DOHH2 (cell line): ENCODE measurements at regions not wholly inside any gene's neighbourhood (a gene's known extent, or its start where the extent isn't known, plus 50 kb on each side); places are given as distances from the start of the nearest gene placed in this dataset.

Source experiments
- H3F3A ChIP-seq: fragments of 200-600 bp; sonication (generic), shearing (Covaris generic); 2 replicates; pipeline ENCODE4 v1.6.0; 2016; ENCODE audit warnings: antibody characterized with exemption, mild to moderate bottlenecking; ENCODE audit not compliant: control insufficient read depth, insufficient read depth
- H3K27ac ChIP-seq: fragments of 200-600 bp; sonication (generic); 2 replicates; pipeline ENCODE4 v1.5.1; 2014; ENCODE audit warnings: low read depth, mild to moderate bottlenecking, low read length, moderate library complexity
- H3K27me3 ChIP-seq: fragments of 200-600 bp; sonication (generic); 2 replicates; pipeline ENCODE4 v1.6.1; 2014; ENCODE audit warnings: mild to moderate bottlenecking, low read length, mixed read lengths; ENCODE audit not compliant: control insufficient read depth
- H3K36me3 ChIP-seq: fragments of 200-600 bp; sonication (generic); 2 replicates; pipeline ENCODE4 v1.6.1; 2014; ENCODE audit warnings: mild to moderate bottlenecking, low read length, moderate library complexity, mixed read lengths; ENCODE audit not compliant: control insufficient read depth
- H3K4me1 ChIP-seq: fragments of 200-600 bp; sonication (generic); 2 replicates; pipeline ENCODE4 v1.6.1; 2014; ENCODE audit warnings: mild to moderate bottlenecking, low read length, mixed read lengths; ENCODE audit not compliant: control insufficient read depth
- H3K4me2 ChIP-seq: fragments of 200-600 bp; sonication (generic); 2 replicates; pipeline ENCODE4 v1.6.0; 2014; ENCODE audit warnings: mild to moderate bottlenecking, low read length, moderate library complexity
- H3K4me3 ChIP-seq: fragments of 200-600 bp; sonication (generic); 2 replicates; pipeline ENCODE4 v1.5.1; 2014; ENCODE audit warnings: mild to moderate bottlenecking, low read length, mixed read lengths
- H3K79me2 ChIP-seq: fragments of 200-600 bp; sonication (generic); 2 replicates; pipeline ENCODE4 v1.6.1; 2014; ENCODE audit warnings: mild to moderate bottlenecking, low read length, mixed read lengths; ENCODE audit not compliant: control insufficient read depth
- H3K9me2 ChIP-seq: fragments of 200-600 bp; sonication (generic); replicated peaks from 2 replicates; pipeline ENCODE4 v1.6.1; 2014; ENCODE audit warnings: mild to moderate bottlenecking, low read length, mixed read lengths; ENCODE audit not compliant: control insufficient read depth
- H3K9me3 ChIP-seq: fragments of 200-600 bp; sonication (generic); 2 replicates; pipeline ENCODE4 v1.6.1; 2014; ENCODE audit warnings: antibody characterized with exemption, low read length, mixed read lengths; ENCODE audit not compliant: control insufficient read depth, insufficient read depth
- H4K20me1 ChIP-seq: fragments of 200-600 bp; sonication (generic); 2 replicates; pipeline ENCODE4 v1.6.0; 2014; ENCODE audit warnings: low read depth, mild to moderate bottlenecking, antibody characterized with exemption, low read length, moderate library complexity; ENCODE audit not compliant: control insufficient read depth, insufficient read depth
- EZH2phosphoT487 ChIP-seq: fragments of 200-600 bp; sonication (generic); IDR thresholded peaks from 2 replicates; pipeline ENCODE4 v1.6.1; 2017; ENCODE audit warnings: borderline replicate concordance, mild to moderate bottlenecking, antibody characterized with exemption, low read length, moderate library complexity, mixed read lengths
- TF ChIP-seq, protein P1 (sequence below): fragments of 200-600 bp; sonication (generic); IDR thresholded peaks from one replicate; pipeline ENCODE4 v1.5.1; 2014; ENCODE audit warnings: antibody characterized with exemption, mild to moderate bottlenecking, low read depth, low read length; ENCODE audit not compliant: poor library complexity, severe bottlenecking

DNA sequence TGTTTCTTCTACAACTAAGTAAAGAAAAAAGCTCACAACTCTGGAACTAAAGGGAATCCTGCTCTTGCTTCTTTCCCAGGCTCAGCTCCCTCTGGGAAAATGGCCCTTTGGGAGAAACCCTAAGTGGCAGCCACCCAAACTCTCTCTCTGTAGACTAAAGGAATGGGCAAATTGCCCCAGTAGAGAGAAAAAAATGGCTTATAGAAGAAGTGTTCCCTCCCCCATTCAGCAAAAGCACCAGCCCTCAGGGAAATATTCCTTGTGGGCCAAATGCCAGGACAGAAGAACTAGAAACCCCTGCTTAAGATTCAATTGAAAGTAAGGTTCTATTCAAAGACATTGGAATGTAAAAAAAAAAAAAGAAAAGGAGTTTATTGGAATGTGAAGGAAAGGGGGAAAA, 603.7 kb upstream of the ALCAM start:
- H4K20me1 ChIP-seq, result no peaks in the 10 kb centered on the region
- H3K36me3 ChIP-seq, result no peaks in the 10 kb centered on the region
- H3K27ac ChIP-seq, result no peak overlapping the region
- no peak overlapping the region for H3K4me2 ChIP-seq
- no peaks in the 10 kb centered on the region for H3K27me3 ChIP-seq
- no peaks in the 10 kb centered on the region for H3K9me2 ChIP-seq
- TF ChIP-seq EZH2phosphoT487, result no peak
- TF ChIP-seq, protein P1, sequence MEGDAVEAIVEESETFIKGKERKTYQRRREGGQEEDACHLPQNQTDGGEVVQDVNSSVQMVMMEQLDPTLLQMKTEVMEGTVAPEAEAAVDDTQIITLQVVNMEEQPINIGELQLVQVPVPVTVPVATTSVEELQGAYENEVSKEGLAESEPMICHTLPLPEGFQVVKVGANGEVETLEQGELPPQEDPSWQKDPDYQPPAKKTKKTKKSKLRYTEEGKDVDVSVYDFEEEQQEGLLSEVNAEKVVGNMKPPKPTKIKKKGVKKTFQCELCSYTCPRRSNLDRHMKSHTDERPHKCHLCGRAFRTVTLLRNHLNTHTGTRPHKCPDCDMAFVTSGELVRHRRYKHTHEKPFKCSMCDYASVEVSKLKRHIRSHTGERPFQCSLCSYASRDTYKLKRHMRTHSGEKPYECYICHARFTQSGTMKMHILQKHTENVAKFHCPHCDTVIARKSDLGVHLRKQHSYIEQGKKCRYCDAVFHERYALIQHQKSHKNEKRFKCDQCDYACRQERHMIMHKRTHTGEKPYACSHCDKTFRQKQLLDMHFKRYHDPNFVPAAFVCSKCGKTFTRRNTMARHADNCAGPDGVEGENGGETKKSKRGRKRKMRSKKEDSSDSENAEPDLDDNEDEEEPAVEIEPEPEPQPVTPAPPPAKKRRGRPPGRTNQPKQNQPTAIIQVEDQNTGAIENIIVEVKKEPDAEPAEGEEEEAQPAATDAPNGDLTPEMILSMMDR, result no peak
- no peaks in the 10 kb centered on the region for H3K9me3 ChIP-seq
- H3F3A ChIP-seq, result no peaks in the 10 kb centered on the region
- no peak overlapping the region for H3K4me3 ChIP-seq
- no peaks in the 10 kb centered on the region for H3K79me2 ChIP-seq
- H3K4me1 ChIP-seq, result no peaks in the 10 kb centered on the region

DNA sequence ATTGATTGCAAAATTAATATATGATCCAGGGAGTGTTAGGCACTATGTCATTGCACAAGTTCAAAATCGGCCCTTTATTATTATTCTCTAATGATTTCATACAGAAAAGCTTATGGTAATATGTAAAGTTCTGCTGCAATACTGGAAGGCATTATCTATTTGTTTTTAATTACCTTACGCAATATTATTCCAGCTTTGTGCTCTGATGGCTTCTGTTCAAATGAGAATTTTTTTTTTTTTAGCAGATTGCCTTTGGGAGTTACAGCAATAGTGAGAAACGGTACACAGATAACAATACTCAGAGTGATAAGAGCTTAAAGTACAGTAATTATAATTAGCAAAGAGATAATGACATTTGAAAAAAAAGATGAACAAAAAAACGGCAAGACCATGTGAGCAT, 602.2 kb upstream of the ALCAM start:
- no peaks in the 10 kb centered on the region for H3F3A ChIP-seq
- H3K9me2 ChIP-seq, result no peaks in the 10 kb centered on the region
- no peak overlapping the region for H3K4me2 ChIP-seq
- no peaks in the 10 kb centered on the region for H3K36me3 ChIP-seq
- no peaks in the 10 kb centered on the region for H3K79me2 ChIP-seq
- H3K27me3 ChIP-seq, result no peaks in the 10 kb centered on the region
- H3K27ac ChIP-seq, result no peak overlapping the region
- H4K20me1 ChIP-seq, result no peaks in the 10 kb centered on the region
- TF ChIP-seq, protein P1, result no peak
- TF ChIP-seq EZH2phosphoT487, result no peak
- H3K4me3 ChIP-seq, result no peak overlapping the region
- H3K4me1 ChIP-seq, result no peaks in the 10 kb centered on the region
- no peaks in the 10 kb centered on the region for H3K9me3 ChIP-seq

DNA sequence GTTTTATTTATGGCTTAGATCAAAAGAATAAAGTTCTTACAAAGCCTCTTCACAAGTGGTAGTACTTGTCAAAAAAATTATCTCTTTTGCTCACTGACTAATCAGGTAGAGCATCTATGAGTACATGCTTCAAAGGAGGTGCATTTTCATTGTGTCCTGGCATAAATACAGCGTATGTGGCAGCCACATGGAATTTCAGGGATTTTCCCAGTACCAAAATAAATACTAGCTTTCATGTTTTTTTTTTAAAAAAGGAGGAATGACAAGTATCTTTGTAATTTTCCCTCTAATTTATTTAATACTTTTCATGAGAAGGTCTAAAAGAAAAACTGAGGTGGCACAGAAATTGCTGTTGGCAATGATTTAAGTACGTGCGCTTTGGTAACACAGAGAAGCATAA, 597.8 kb upstream of the ALCAM start:
- no peaks in the 10 kb centered on the region for H4K20me1 ChIP-seq
- H3K9me2 ChIP-seq, result no peaks in the 10 kb centered on the region
- H3K4me2 ChIP-seq, result no peak overlapping the region
- no peak overlapping the region for H3K27ac ChIP-seq
- no peak overlapping the region for H3K4me3 ChIP-seq
- TF ChIP-seq, protein P1, result no peak
- no peak for TF ChIP-seq EZH2phosphoT487
- no peaks in the 10 kb centered on the region for H3K9me3 ChIP-seq
- H3K79me2 ChIP-seq, result no peaks in the 10 kb centered on the region
- no peaks in the 10 kb centered on the region for H3F3A ChIP-seq
- no peaks in the 10 kb centered on the region for H3K4me1 ChIP-seq
- H3K36me3 ChIP-seq, result no peaks in the 10 kb centered on the region
- no peaks in the 10 kb centered on the region for H3K27me3 ChIP-seq

DNA sequence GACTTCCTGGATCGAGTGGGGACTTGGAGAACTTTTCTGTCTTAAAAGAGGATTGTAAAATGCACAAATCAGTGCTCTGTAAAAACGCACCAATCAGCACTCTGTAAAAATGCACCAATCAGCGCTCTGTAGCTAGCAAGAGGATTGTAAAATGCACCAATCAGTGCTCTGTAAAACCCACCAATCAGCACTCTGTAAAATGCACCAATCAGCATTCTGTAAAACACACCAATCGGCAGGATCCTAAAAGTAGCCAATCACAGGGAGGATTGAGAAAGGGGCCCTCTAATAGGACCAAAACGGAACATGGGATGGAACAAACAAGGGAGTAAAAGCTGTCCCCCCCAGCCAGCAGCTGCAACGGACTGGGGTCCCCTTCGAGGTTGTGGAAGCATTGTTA, 587.4 kb upstream of the ALCAM start:
- H4K20me1 ChIP-seq, result no peaks in the 10 kb centered on the region
- no peak overlapping the region for H3K27ac ChIP-seq
- H3K9me3 ChIP-seq, result no peaks in the 10 kb centered on the region
- no peak overlapping the region for H3K4me3 ChIP-seq
- no peaks in the 10 kb centered on the region for H3K4me1 ChIP-seq
- no peaks in the 10 kb centered on the region for H3K27me3 ChIP-seq
- H3F3A ChIP-seq, result no peaks in the 10 kb centered on the region
- no peaks in the 10 kb centered on the region for H3K9me2 ChIP-seq
- no peaks in the 10 kb centered on the region for H3K36me3 ChIP-seq
- H3K79me2 ChIP-seq, result no peaks in the 10 kb centered on the region
- H3K4me2 ChIP-seq, result no peak overlapping the region
- TF ChIP-seq, protein P1, result no peak
- TF ChIP-seq EZH2phosphoT487, result no peak
